Fibroblast of the aortic adventitia (primary cell): ENCODE measurements at regions not wholly inside any gene's neighbourhood (a gene's known extent, or its start where the extent isn't known, plus 50 kb on each side); places are given as distances from the start of the nearest gene placed in this dataset.

ENCODE experiments used
- DNase-seq: peaks from one replicate; pipeline ENCODE4 v3.0.0-alpha.2; 2010; ENCODE audit warnings: low read depth
- H3K4me3 ChIP-seq: 2 replicates; pipeline ENCODE4 v1.5.1; 2011; ENCODE audit warnings: low read depth, mild to moderate bottlenecking, control low read depth, low read length, moderate library complexity
- CTCF ChIP-seq: IDR thresholded peaks from 2 replicates; pipeline ENCODE4 v1.5.1; 2011; ENCODE audit warnings: mild to moderate bottlenecking, low read length, control low read depth, inconsistent platforms; ENCODE audit not compliant: insufficient read depth

GRCh38 chr1:245085508-245086095, 69.2 kb upstream of the KIF26B start:
- no peak overlapping the region for H3K4me3 ChIP-seq
- DNase-seq, result peak; percentile 93

GRCh38 chr1:245084551-245084950, 70.2 kb upstream of the KIF26B start:
- no peak for TF ChIP-seq CTCF
- no peak overlapping the region for H3K4me3 ChIP-seq
- DNase-seq, result no peak

More at GRCh38 chr1:245085508-245086095, 69.2 kb upstream of the KIF26B start:
- TF ChIP-seq CTCF, result peak; percentile 50

GRCh38 chr1:245079021-245079609, 75.7 kb upstream of the KIF26B start:
- peak; percentile 89 for TF ChIP-seq CTCF
- H3K4me3 ChIP-seq, result no peak overlapping the region
- DNase-seq, result peak; percentile 85

GRCh38 chr1:245074898-245075297, 79.9 kb upstream of the KIF26B start:
- no peak for TF ChIP-seq CTCF
- no peak for DNase-seq
- no peak overlapping the region for H3K4me3 ChIP-seq

GRCh38 chr1:245074232-245074747, 80.5 kb upstream of the KIF26B start:
- H3K4me3 ChIP-seq, result no peak overlapping the region
- no peak for TF ChIP-seq CTCF
- peak; percentile 17 for DNase-seq

GRCh38 chr1:245070836-245071615, 83.8 kb upstream of the KIF26B start:
- no peak for DNase-seq
- no peak for TF ChIP-seq CTCF
- no peak overlapping the region for H3K4me3 ChIP-seq
